ENCODE measurements at regions not wholly inside any gene's neighbourhood (a gene's known extent, or its start where the extent isn't known, plus 50 kb on each side); places are given as distances from the start of the nearest gene placed in this dataset.

DNA sequence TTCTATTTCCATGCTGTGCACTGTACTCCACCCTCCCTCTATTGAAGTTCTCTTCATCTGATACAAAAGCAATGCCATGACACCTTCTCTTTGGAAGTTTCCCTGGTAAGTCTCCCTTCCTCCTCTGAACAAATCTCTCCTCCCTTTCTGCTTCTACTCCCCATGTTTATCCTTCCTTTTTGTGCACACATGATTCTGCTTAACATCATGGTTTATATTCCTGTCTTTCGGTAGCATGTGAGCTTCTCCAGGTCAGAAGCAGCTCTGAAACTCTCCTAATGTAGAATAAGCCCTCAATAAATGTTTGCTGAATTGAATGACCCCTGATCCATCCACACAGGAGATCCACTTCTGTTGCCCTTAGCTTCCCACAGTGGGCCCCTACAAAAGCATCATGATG lies 328.6 kb downstream of the PLPP3 start:
- no peak for TF ChIP-seq CTCF (conservative IDR thresholded peaks at IDR 0.05 in 1 of 2, IDR thresholded peaks at IDR 0.05 in 1 of 2; ENCODE audit: low read depth in 1 of 2, low read length in 2 of 2)
- TF ChIP-seq EZH2 (IDR thresholded peaks at IDR 0.05; ENCODE audit: low read length, missing control alignments) = no peak
